ENCODE measurements at regions not wholly inside any gene's neighbourhood (a gene's known extent, or its start where the extent isn't known, plus 50 kb on each side); places are given as distances from the start of the nearest gene placed in this dataset.

DNA sequence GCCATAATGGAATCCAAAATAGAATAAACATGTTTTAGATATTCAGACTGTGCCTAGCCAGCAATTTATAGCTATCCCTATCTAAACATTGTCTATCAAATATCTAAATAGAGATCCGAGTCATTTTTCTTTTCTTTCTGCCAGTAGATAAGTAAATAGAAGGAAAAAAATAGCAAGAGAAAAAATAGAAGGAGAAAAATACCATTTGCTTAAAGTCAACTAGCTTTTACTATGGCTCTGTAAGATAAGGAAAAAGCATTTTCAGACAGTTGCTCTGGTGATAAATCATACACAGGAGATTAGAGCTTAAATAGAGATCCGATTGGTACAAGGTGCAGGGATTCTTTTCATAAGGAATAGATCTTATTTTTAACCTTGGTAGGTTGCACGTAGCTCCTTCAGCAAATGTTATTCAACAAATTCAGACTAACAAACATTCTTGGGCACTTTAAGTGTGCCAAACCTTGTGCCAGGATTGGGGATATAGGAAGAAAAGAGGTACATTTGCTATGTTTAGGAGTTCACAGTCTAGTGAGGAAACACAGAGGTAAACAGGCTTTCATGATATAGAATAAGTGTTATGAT is 70.1 kb upstream of the CCDC190 start:
- no peak overlapping the region for H2AFZ ChIP-seq (ENCODE audit: low read length)
- 80% methylated on average over 3 of the region's 3 CpGs; no CpG with 5 or more reads in 1 of the 2 experiments for WGBS, 2 experiments (ENCODE audit: extremely low coverage in 1 of 2, insufficient coverage in 1 of 2, insufficient read length in 1 of 2, insufficient replicate concordance in 2 of 2, low coverage in 1 of 2, low lambda C conversion rate in 2 of 2, missing lambda C conversion rate in 1 of 2)
- H3K9ac ChIP-seq (replicated peaks in 1 of 4; ENCODE audit: extremely low read depth in 1 of 4, low read depth in 3 of 4, low read length in 3 of 4): no peak overlapping the region
- H3K4me2 ChIP-seq (ENCODE audit: insufficient read depth in 1 of 2, low read depth in 2 of 2, low read length in 2 of 2): no peak overlapping the region
- DNase-seq (ENCODE audit: low read depth in 1 of 2, low spot score in 2 of 2): no peak
- H3K27me3 ChIP-seq (replicated peaks in 1 of 4; ENCODE audit: control insufficient read depth in 3 of 4, extremely low read depth in 1 of 4, insufficient read depth in 3 of 4, low read length in 3 of 4): no peaks in the 10 kb centered on the region
- no peak overlapping the region for H2BK12ac ChIP-seq (ENCODE audit: low read depth, low read length)
- no peaks in the 10 kb centered on the region; a peak in 1 of 7 replicates for H3K4me1 ChIP-seq (replicated peaks in 1 of 4; ENCODE audit: control insufficient read depth in 3 of 4, insufficient read depth in 4 of 4, low read length in 3 of 4)
- no peak overlapping the region for H2BK5ac ChIP-seq (ENCODE audit: low read depth, low read length)
- no peak for FAIRE-seq
- H2BK120ac ChIP-seq (replicated peaks; ENCODE audit: low read depth, low read length): no peak overlapping the region
- no peak overlapping the region for H3K56ac ChIP-seq (replicated peaks; ENCODE audit: insufficient read length, low read depth, low read length)
- H3K79me1 ChIP-seq (ENCODE audit: low read depth, low read length): no peaks in the 10 kb centered on the region; the same call in 1 of the 2 replicates
- no peak overlapping the region for H4K91ac ChIP-seq (replicated peaks; ENCODE audit: insufficient read length, low read length)
- no peak overlapping the region for H3K4me3 ChIP-seq (ENCODE audit: extremely low read depth in 1 of 4, insufficient read depth in 2 of 4, low read depth in 3 of 4, low read length in 4 of 4)
- H3K23ac ChIP-seq (ENCODE audit: insufficient read length): no peak overlapping the region
- H3K23me2 ChIP-seq (ENCODE audit: low read depth, low read length): no peaks in the 10 kb centered on the region
- H4K20me1 ChIP-seq (replicated peaks in 1 of 2; ENCODE audit: control insufficient read depth in 1 of 2, insufficient read depth in 2 of 2, low read length in 2 of 2): no peaks in the 10 kb centered on the region
- H3K4ac ChIP-seq (replicated peaks; ENCODE audit: insufficient read length, low read depth, low read length): no peak overlapping the region
- H2AK5ac ChIP-seq (ENCODE audit: low read depth, low read length): no peak overlapping the region
- no peak overlapping the region for H4K8ac ChIP-seq (ENCODE audit: extremely low read depth, insufficient read depth, low read length)
- no peak overlapping the region for H3K18ac ChIP-seq (ENCODE audit: extremely low read depth, low read length)
- H3K27ac ChIP-seq (ENCODE audit: low read depth, low read length): no peak overlapping the region
- H3K79me2 ChIP-seq (ENCODE audit: control insufficient read depth in 1 of 2, insufficient read depth in 2 of 2, low read length in 2 of 2): no peaks in the 10 kb centered on the region
- POLR2A ChIA-PET (ENCODE audit: partially characterized antibody): no interaction called here
- no peak overlapping the region for H2BK15ac ChIP-seq (ENCODE audit: low read length)
- CTCF ChIA-PET (ENCODE audit: partially characterized antibody): no interaction called here
- H4K5ac ChIP-seq (ENCODE audit: insufficient read length, low read depth, low read length): no peak overlapping the region
- no peaks in the 10 kb centered on the region for H3K9me3 ChIP-seq (ENCODE audit: insufficient read depth in 2 of 2, low read depth in 1 of 2, low read length in 1 of 2)
- H3K14ac ChIP-seq (ENCODE audit: insufficient read length): no peak overlapping the region
- no peak overlapping the region for H2BK20ac ChIP-seq (ENCODE audit: low read length)
- no peaks in the 10 kb centered on the region for H3K36me3 ChIP-seq (ENCODE audit: control insufficient read depth in 2 of 4, insufficient read depth in 4 of 4, low read length in 3 of 4)
- TF ChIP-seq SP4 (IDR thresholded peaks at IDR 0.05; ENCODE audit: low read length) (no peak), CBX8 (IDR thresholded peaks at IDR 0.05; ENCODE audit: borderline replicate concordance, low read depth, low read length) (no peak), RNF2 (IDR thresholded peaks at IDR 0.05; ENCODE audit: borderline replicate concordance, low read depth, low read length, missing control alignments, poor library complexity, severe bottlenecking) (no peak), RXRA (IDR thresholded peaks at IDR 0.05; ENCODE audit: insufficient read depth, low read depth, low read length) (no peak), EGR1 (IDR thresholded peaks at IDR 0.05; ENCODE audit: borderline replicate concordance, low read depth, low read length) (no peak), BCL11A (IDR thresholded peaks at IDR 0.05; ENCODE audit: low read depth in 2 of 2, low read length in 2 of 2) (no peak), FOSL1 (IDR thresholded peaks at IDR 0.05; ENCODE audit: insufficient read depth, low read depth, low read length) (no peak)
